NCI-H1436 (cell line): ENCODE measurements at regions not wholly inside any gene's neighbourhood (a gene's known extent, or its start where the extent isn't known, plus 50 kb on each side); places are given as distances from the start of the nearest gene placed in this dataset.

Experiments used
- DNase-seq: peaks from one replicate; lab custom pipeline; 2025; lab: John Stamatoyannopoulos, UW

- DNase-seq: no peak
Measured at GRCh38 chr3:71846185-71846584, 61.2 kb upstream of the PROK2 start.

- no peak for DNase-seq
Measured at GRCh38 chr3:71843071-71843470, 58.1 kb upstream of the PROK2 start.

GRCh38 chr3:71838406-71838805 lies 53.5 kb upstream of the PROK2 start:
- no peak for DNase-seq
